ENCODE measurements at regions not wholly inside any gene's neighbourhood (a gene's known extent, or its start where the extent isn't known, plus 50 kb on each side); places are given as distances from the start of the nearest gene placed in this dataset.

- TF ChIP-seq CTCF (conservative IDR thresholded peaks at IDR 0.05 in 1 of 2, IDR thresholded peaks at IDR 0.05 in 1 of 2; ENCODE audit: low read depth in 1 of 2, low read length in 2 of 2) (no peak), EZH2 (IDR thresholded peaks at IDR 0.05; ENCODE audit: low read length, missing control alignments) (no peak)
These were observed 120.2 kb upstream of the PFN2 start for GRCh38 chr3:150090877-150091276.

Measured in fibroblast of lung (primary cell).